HFFc6 (cell line): ENCODE measurements at regions not wholly inside any gene's neighbourhood (a gene's known extent, or its start where the extent isn't known, plus 50 kb on each side); places are given as distances from the start of the nearest gene placed in this dataset.

ENCODE experiments used
- DNase-seq: peaks from one replicate; pipeline ENCODE4 v3.0.0-alpha.2; 2018
- H3K27ac Mint-ChIP-seq: 2 replicates; pipeline ENCODE4 v1.8.0; 2020; ENCODE audit warnings: mild to moderate bottlenecking, mixed read lengths
- H3K27me3 Mint-ChIP-seq: 2 replicates; pipeline ENCODE4 v1.8.0; 2021; ENCODE audit warnings: mild to moderate bottlenecking, moderate library complexity, mixed read lengths; ENCODE audit not compliant: insufficient read depth
- H3K36me3 Mint-ChIP-seq: 2 replicates; pipeline ENCODE4 v1.8.0; 2021; ENCODE audit warnings: low read depth, mixed read lengths
- H3K4me1 Mint-ChIP-seq: 2 replicates; pipeline ENCODE4 v1.8.0; 2020; ENCODE audit warnings: low read depth, mixed read lengths
- H3K4me3 Mint-ChIP-seq: 2 replicates; pipeline ENCODE4 v1.8.0; 2020; ENCODE audit warnings: mild to moderate bottlenecking, moderate library complexity, mixed read lengths
- H3K9me3 Mint-ChIP-seq: 2 replicates; pipeline ENCODE4 v1.8.0; 2020; ENCODE audit warnings: mild to moderate bottlenecking, mixed read lengths
- CTCF ChIP-seq: fragments of 200-600 bp; sonication (generic); IDR thresholded peaks from 2 replicates; pipeline ENCODE4 v1.5.0; 2021; ENCODE audit warnings: antibody characterized with exemption, mild to moderate bottlenecking

DNA sequence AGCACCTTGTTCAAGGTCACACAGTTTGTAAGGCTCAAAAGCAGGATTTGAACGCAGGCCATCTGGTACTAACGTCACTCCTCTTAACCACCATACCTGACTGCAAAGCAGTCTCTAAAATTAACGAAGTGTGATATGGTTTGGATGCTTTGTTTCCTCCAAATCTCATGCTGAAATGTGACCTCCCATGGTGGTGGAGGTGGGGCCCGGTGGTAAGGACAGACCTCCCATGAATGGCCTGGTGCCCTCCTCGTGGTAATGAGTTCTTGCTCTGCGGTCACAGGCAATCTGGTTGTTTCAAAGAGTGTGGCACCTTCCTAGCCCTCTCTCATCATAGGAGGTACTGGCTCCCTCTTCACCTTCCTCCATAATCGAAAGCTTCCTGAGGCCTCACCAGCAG lies 102.2 kb upstream of the BCL2L14 start:
- DNase-seq, result no peak
- no peaks in the 10 kb centered on the region for H3K4me1 Mint-ChIP-seq
- peaks cover 40% of the 10 kb centered on the region for H3K27me3 Mint-ChIP-seq
- H3K27ac Mint-ChIP-seq, result no peak overlapping the region
- 0 out of 2 replicates have a peak, but pooled peaks cover 5% of the 10 kb centered on the region for H3K36me3 Mint-ChIP-seq
- H3K9me3 Mint-ChIP-seq, result no peaks in the 10 kb centered on the region; the same call in 1 of the 2 replicates
- no peak for TF ChIP-seq CTCF
- H3K4me3 Mint-ChIP-seq, result no peak overlapping the region

- H3K9me3 Mint-ChIP-seq, result no peaks in the 10 kb centered on the region; the same call in 1 of the 2 replicates
- no peaks in the 10 kb centered on the region for H3K4me1 Mint-ChIP-seq
- H3K4me3 Mint-ChIP-seq, result no peak overlapping the region
- peaks cover 46% of the 10 kb centered on the region for H3K27me3 Mint-ChIP-seq
- no peak for DNase-seq
- no peak overlapping the region for H3K27ac Mint-ChIP-seq
- TF ChIP-seq CTCF, result no peak
- no peaks in the 10 kb centered on the region for H3K36me3 Mint-ChIP-seq
Measured at GRCh38 chr12:11969437-11970154, 101.1 kb upstream of the BCL2L14 start.

- peaks cover 46% of the 10 kb centered on the region for H3K27me3 Mint-ChIP-seq
- no peak overlapping the region for H3K4me3 Mint-ChIP-seq
- no peaks in the 10 kb centered on the region for H3K36me3 Mint-ChIP-seq
- DNase-seq, result no peak
- no peak for TF ChIP-seq CTCF
- H3K27ac Mint-ChIP-seq, result no peak overlapping the region
- H3K9me3 Mint-ChIP-seq, result no peaks in the 10 kb centered on the region; the same call in 1 of the 2 replicates
- no peaks in the 10 kb centered on the region for H3K4me1 Mint-ChIP-seq
Measured at GRCh38 chr12:11970155-11970520, 100.6 kb upstream of the BCL2L14 start.

DNA sequence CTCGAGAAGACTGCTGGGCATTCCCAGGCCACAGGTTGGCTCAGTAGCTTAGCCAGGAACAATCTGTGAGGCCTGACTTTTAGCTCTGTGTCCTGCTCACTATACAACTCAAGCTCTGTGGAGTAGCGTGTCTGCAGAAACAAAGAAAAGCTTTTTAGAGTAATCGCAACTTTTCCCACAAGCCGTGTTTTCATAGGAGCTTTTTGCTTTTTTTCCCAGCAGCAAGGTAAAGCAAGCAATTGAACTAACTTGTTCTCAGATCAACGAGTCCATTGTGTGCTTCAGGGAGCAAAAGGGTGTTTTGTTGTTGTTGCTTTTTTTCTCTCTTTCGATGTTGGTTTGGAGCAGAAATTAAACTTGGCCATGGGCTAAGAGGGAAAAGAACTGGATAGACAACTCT lies 97.3 kb upstream of the BCL2L14 start:
- Mint-ChIP-seq H3K36me3 (no peaks in the 10 kb centered on the region), H3K4me3 (no peak overlapping the region), H3K9me3 (no peaks in the 10 kb centered on the region), H3K4me1 (no peaks in the 10 kb centered on the region), H3K27me3 (peaks cover 32% of the 10 kb centered on the region), H3K27ac (no peak overlapping the region)
- no peak for DNase-seq
- TF ChIP-seq CTCF, result no peak

GRCh38 chr12:11976005-11976404 lies 94.7 kb upstream of the BCL2L14 start:
- TF ChIP-seq CTCF, result no peak
- no peaks in the 10 kb centered on the region for H3K36me3 Mint-ChIP-seq
- H3K27me3 Mint-ChIP-seq, result peaks cover 29% of the 10 kb centered on the region
- no peaks in the 10 kb centered on the region for H3K4me1 Mint-ChIP-seq
- no peak for DNase-seq
- no peak overlapping the region for H3K4me3 Mint-ChIP-seq
- H3K27ac Mint-ChIP-seq, result no peak overlapping the region
- H3K9me3 Mint-ChIP-seq, result no peaks in the 10 kb centered on the region
